Gastroesophageal sphincter (tissue), 4 donors: ENCODE measurements at regions not wholly inside any gene's neighbourhood (a gene's known extent, or its start where the extent isn't known, plus 50 kb on each side); places are given as distances from the start of the nearest gene placed in this dataset.

Experiments
- ATAC-seq: fragments of 150-250 bp; one replicate; pipeline ENCODE4 v1.9.1; 2016; ENCODE audit warnings: mild to moderate bottlenecking, moderate library complexity
- H3K27ac ChIP-seq, 4 donors: fragments of 200-600 bp; sonication (generic) in 3 of 4; 1 replicate in 3 of 4; 2 replicates in 1 of 4; pipeline ENCODE4 v1.5.1; 2016 to 2019
- H3K27me3 ChIP-seq: fragments of 200-600 bp; sonication (generic); one replicate; pipeline ENCODE4 v1.5.1; 2019
- H3K36me3 ChIP-seq, 2 donors: fragments of 200-600 bp; sonication (generic); one replicate each; pipeline ENCODE4 v1.5.1; 2019; ENCODE audit warnings: control low read depth in 1 of 2
- H3K4me1 ChIP-seq, 3 donors: fragments of 200-600 bp; sonication (generic); 1 replicate in 2 of 3; 2 replicates in 1 of 3; pipeline ENCODE4 v1.5.1; 2016 to 2019; ENCODE audit warnings: control low read depth in 2 of 3
- H3K4me3 ChIP-seq, 2 donors: fragments of 200-600 bp; sonication (generic); one replicate each; pipeline ENCODE4 v1.5.1; 2019; ENCODE audit warnings: mild to moderate bottlenecking in 1 of 2, moderate library complexity in 1 of 2
- H3K9me3 ChIP-seq, 3 donors: fragments of 200-600 bp; sonication (generic); one replicate each; pipeline ENCODE4 v1.5.1; 2017 to 2019; ENCODE audit warnings: control low read depth in 2 of 3
- EP300 ChIP-seq: sonication (generic); formaldehyde crosslinking; IDR thresholded peaks from one replicate; pipeline ENCODE4 v1.6.1; 2017; ENCODE audit warnings: antibody characterized with exemption, mild to moderate bottlenecking
- POLR2A ChIP-seq, 2 donors: fragments of 450-650 bp; IDR thresholded peaks; one replicate each; pipeline ENCODE4 v1.6.1; 2017; ENCODE audit warnings: antibody characterized with exemption in 2 of 2, mild to moderate bottlenecking in 2 of 2, moderate library complexity in 1 of 2
- POLR2AphosphoS5 ChIP-seq: sonication (generic); formaldehyde crosslinking; IDR thresholded peaks from one replicate; pipeline ENCODE4 v1.6.1; 2017; ENCODE audit warnings: antibody characterized with exemption
- WGBS, 2 donors: methylation state at CpG; one replicate each; pipeline ENCODE4 v1.1.5; 2018; ENCODE audit warnings: low coverage in 1 of 2; 5-methylcytosine and 5-hydroxymethylcytosine counted together
- TF ChIP-seq, protein P1 (sequence below), 4 experiments: fragments of 200-600 bp in 2 of 4; fragments of 450-650 bp in 2 of 4; sonication (generic) in 1 of 4; IDR thresholded peaks; one replicate each; pipeline ENCODE4 v1.5.1; 2017 to 2019; ENCODE audit warnings: antibody characterized with exemption in 4 of 4, mild to moderate bottlenecking in 2 of 4, moderate library complexity in 2 of 4

DNA sequence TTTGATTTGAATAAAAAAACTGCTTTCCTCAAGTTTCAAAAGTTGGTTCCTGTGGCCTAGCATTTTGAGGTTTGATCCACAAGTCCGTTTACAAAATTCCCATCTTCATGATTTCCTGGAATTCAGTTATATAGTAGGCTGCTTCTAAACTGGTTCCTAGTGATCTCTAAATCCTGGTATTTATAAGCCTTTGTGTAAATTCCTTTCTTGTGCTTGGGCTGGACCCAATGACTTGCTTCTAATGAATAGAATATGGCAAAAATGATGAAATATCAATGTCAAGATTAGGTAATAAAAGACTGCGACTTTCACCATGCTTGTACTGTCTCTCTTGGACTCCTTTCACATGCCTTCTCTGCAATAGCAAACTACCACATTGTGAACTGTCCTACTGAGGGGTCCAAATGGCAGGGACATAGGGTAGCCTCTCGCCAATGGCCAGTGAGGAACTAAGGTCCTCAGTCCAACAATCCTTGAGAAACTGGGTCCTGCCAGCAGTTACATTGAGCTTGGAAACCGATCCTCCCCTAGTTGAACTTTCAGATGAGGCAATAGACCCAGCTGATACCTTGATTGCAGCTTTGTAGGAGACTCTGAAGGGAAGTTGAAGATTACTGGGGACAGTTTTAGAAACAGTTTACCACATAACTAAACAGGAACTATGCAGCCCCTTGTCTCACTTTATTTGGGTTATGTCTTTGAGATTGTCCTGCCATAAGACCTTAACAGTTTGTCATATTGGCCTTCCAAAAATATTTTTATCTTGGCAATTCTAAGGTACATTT, 303.9 kb upstream of the TBC1D5 start:
- WGBS, 2 donors, result 84 to 88% methylated on average over 3 to 4 of the region's 4 CpGs
- H3K4me1 ChIP-seq, result peaks cover 0 to 6% (median 0%) of the 10 kb centered on the region in 3 donors

DNA sequence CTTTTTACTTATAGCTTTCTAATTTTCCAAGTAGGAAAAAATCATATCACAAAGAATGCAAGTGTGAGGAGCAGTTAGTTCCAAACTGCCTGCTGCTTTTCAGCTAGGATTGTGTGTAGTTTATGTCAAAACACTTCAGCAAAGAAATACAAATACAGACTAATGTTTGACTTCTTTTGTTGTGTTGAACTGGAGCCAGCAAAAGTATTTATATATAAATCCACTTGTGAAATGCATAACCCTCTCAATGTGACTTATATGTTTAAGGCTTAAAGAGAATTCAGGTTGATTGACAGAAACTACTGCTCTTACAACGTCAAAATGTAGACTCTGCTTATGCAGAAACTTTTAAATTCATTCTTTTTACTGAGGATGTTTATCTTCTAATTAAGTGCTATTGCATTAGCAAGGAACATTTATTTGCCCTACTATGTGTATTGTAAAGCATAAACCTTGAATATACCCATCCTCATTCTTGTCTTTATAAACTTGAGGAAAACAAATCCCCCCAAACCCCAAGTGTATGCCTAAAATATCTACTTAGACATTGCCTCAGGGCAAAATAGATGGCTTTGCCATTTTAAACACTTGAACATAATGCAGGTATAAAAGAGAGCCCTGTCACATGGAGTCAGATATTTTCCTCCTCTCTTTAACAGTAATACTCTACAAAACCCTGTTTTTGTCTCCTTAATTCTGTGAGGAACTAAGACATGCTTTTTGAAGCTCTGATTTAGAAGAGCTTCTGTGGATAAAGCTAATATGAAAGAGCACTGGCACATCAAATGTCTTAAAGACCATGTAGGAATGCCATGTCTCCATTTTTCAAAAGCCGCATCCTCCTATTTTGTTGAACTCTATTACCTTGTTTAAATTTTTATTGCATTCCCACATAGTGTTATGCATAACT, 302.8 kb upstream of the TBC1D5 start:
- H3K27me3 ChIP-seq, result no peaks in the 10 kb centered on the region
- ATAC-seq, result no peak
- no peaks in the 10 kb centered on the region for H3K36me3 ChIP-seq
- peaks cover 0 to 6% (median 0%) of the 10 kb centered on the region in 3 donors for H3K4me1 ChIP-seq
- no peak overlapping the region for H3K4me3 ChIP-seq
- no peaks in the 10 kb centered on the region for H3K9me3 ChIP-seq
- no peak overlapping the region for H3K27ac ChIP-seq
- WGBS, 2 donors, result 50 to 71% methylated on average over 2 of the region's 2 CpGs
- TF ChIP-seq, protein P1, sequence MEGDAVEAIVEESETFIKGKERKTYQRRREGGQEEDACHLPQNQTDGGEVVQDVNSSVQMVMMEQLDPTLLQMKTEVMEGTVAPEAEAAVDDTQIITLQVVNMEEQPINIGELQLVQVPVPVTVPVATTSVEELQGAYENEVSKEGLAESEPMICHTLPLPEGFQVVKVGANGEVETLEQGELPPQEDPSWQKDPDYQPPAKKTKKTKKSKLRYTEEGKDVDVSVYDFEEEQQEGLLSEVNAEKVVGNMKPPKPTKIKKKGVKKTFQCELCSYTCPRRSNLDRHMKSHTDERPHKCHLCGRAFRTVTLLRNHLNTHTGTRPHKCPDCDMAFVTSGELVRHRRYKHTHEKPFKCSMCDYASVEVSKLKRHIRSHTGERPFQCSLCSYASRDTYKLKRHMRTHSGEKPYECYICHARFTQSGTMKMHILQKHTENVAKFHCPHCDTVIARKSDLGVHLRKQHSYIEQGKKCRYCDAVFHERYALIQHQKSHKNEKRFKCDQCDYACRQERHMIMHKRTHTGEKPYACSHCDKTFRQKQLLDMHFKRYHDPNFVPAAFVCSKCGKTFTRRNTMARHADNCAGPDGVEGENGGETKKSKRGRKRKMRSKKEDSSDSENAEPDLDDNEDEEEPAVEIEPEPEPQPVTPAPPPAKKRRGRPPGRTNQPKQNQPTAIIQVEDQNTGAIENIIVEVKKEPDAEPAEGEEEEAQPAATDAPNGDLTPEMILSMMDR (IDR thresholded peaks at IDR 0.05), result no peak
- TF ChIP-seq POLR2AphosphoS5 (no peak), POLR2A (IDR thresholded peaks at IDR 0.05) (no peak), EP300 (no peak)

More for the DNA sequence above, 303.9 kb upstream of the TBC1D5 start:
- Histone ChIP-seq H3K27ac (no peak overlapping the region), H3K9me3 (no peaks in the 10 kb centered on the region), H3K36me3 (no peaks in the 10 kb centered on the region), H3K27me3 (no peaks in the 10 kb centered on the region), H3K4me3 (no peak overlapping the region)
- ATAC-seq, result no peak
- TF ChIP-seq EP300 (no peak), POLR2AphosphoS5 (no peak), POLR2A (IDR thresholded peaks at IDR 0.05) (no peak)
- TF ChIP-seq, protein P1 (IDR thresholded peaks at IDR 0.05), result no peak

DNA sequence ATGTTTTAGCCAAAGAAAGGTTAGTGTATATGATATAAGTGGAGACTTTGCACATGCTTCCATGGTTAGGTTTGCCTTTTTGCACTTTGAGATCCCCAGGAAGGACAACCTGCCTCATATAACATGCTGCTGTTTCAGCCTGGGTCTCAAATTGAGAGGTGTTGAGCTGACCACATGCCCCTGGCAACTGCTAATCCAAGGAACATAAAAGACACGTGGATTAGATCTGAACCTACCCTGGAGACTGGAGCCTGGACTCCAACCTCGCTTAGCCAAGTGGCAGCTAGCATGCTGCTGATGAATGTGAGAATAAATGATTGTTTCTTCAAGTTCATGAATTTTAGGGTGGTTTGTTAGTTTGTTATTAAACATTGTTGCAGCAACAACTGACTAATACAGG, 301.8 kb upstream of the TBC1D5 start:
- Histone ChIP-seq H3K36me3 (no peaks in the 10 kb centered on the region), H3K4me1 (peaks cover 0 to 6% (median 0%) of the 10 kb centered on the region in 3 donors), H3K9me3 (no peaks in the 10 kb centered on the region), H3K27ac (no peak overlapping the region), H3K4me3 (no peak overlapping the region), H3K27me3 (no peaks in the 10 kb centered on the region)
- TF ChIP-seq POLR2A (IDR thresholded peaks at IDR 0.05) (no peak), POLR2AphosphoS5 (no peak), EP300 (no peak)
- no peak for ATAC-seq
- WGBS, 2 donors, result 64% methylated on average over 2 of the region's 2 CpGs; no CpG with 5 or more reads in 1 of the 2 donors

DNA sequence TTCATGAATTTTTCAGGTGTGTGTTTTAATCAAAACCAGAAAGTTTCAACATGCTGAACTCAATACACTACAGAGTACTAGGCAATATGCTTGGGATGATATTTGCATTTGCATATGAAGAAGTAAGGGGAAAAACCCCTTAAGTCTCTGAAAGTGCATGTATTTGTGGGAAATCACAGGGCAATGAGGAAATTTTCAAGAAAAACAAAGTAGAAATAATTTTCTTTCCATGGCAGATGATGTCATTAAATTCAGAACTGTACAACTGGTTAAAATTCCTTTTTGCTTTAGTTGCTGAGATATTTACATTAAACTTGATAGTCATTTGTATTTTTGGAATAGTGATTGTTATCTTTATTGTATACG, 294.0 kb upstream of the TBC1D5 start:
- ATAC-seq, result no peak
- WGBS, 2 donors, result 45 to 67% methylated on average over 1 of the region's 1 CpG
- H3K9me3 ChIP-seq, result no peaks in the 10 kb centered on the region

More for the DNA sequence above, 294.0 kb upstream of the TBC1D5 start:
- H3K27ac ChIP-seq, result no peak overlapping the region
- TF ChIP-seq POLR2A (IDR thresholded peaks at IDR 0.05), result no peak
- TF ChIP-seq, protein P1 (IDR thresholded peaks at IDR 0.05), result no peak
- H3K36me3 ChIP-seq, result no peaks in the 10 kb centered on the region
- no peaks in the 10 kb centered on the region for H3K4me1 ChIP-seq
- no peaks in the 10 kb centered on the region for H3K27me3 ChIP-seq
- H3K4me3 ChIP-seq, result no peak overlapping the region
